ENCODE measurements at regions not wholly inside any gene's neighbourhood (a gene's known extent, or its start where the extent isn't known, plus 50 kb on each side); places are given as distances from the start of the nearest gene placed in this dataset.

DNA sequence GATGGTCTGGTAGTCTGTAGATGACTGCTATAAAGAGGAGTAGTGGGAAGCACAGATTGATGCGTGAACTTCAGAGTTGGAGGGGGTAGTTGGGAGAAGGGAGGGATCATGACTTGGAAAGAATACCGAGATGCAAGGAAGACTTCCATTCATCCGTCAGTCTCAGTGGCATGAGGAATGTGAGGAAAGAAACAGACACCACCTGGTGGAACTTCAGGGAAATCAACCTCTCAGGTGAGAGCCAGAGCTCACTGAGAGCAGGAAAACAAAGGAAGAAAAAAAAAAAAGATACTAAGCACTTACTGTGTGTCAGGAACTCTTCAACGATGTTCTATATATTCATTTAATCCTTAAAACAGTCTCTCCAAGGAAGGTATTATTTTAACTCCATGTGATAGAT lies 172.4 kb downstream of the OXSM start:
- peaks cover 0 to 4% (median 0%) of the 10 kb centered on the region in 12 donors for H3K4me1 ChIP-seq
- ATAC-seq, result no peak
- H3K4me3 ChIP-seq, result no peak overlapping the region
- H3K36me3 ChIP-seq, result no peaks in the 10 kb centered on the region
- 62 to 69% (median 66%) methylated on average over 4 of the region's 4 CpGs for WGBS, 4 donors
- H3K27me3 ChIP-seq, result no peaks in the 10 kb centered on the region
- DNase-seq, result no peak
- TF ChIP-seq, protein P1, sequence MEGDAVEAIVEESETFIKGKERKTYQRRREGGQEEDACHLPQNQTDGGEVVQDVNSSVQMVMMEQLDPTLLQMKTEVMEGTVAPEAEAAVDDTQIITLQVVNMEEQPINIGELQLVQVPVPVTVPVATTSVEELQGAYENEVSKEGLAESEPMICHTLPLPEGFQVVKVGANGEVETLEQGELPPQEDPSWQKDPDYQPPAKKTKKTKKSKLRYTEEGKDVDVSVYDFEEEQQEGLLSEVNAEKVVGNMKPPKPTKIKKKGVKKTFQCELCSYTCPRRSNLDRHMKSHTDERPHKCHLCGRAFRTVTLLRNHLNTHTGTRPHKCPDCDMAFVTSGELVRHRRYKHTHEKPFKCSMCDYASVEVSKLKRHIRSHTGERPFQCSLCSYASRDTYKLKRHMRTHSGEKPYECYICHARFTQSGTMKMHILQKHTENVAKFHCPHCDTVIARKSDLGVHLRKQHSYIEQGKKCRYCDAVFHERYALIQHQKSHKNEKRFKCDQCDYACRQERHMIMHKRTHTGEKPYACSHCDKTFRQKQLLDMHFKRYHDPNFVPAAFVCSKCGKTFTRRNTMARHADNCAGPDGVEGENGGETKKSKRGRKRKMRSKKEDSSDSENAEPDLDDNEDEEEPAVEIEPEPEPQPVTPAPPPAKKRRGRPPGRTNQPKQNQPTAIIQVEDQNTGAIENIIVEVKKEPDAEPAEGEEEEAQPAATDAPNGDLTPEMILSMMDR (IDR thresholded peaks at IDR 0.05), result no peak
- TF ChIP-seq POLR2A (IDR thresholded peaks at IDR 0.05), result no peak
- intact Hi-C loops (cut with DNase I), result no loop called here
- H3K27ac ChIP-seq, result no peak overlapping the region
- H3K9me3 ChIP-seq, result no peaks in the 10 kb centered on the region

DNA sequence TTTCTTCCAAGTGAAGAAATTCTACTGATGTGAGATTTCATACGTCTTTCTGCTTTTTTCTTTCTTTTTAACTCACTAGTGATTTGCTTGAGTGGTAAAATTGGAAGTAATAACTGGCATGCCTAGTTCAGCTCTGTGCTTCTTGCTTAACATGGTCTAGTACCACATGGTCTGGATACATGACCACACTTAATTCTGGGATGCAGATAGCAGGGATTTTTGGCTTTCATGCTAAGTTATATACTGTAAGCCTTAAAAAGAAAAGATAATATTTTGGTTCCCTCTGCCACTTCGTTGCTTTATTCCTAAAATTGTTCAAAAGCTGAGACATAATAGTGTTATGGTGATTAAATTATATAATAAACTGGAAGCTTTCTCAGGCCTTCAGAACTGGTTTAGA lies 174.3 kb downstream of the OXSM start:
- no peaks in the 10 kb centered on the region for H3K36me3 ChIP-seq
- H3K27me3 ChIP-seq, result no peaks in the 10 kb centered on the region
- peaks cover 0 to 1% (median 0%) of the 10 kb centered on the region in 12 donors for H3K9me3 ChIP-seq
- ATAC-seq (no peak), DNase-seq (no peak)
- 24 to 31% (median 27%) methylated on average over 2 of the region's 2 CpGs for WGBS, 4 donors
- H3K4me1 ChIP-seq, result no peaks in the 10 kb centered on the region
- intact Hi-C loops (cut with DNase I), result no loop called here
- TF ChIP-seq, protein P1 (IDR thresholded peaks at IDR 0.05), result no peak
- TF ChIP-seq POLR2A (IDR thresholded peaks at IDR 0.05), result no peak
- H3K4me3 ChIP-seq, result no peak overlapping the region
- no peak overlapping the region for H3K27ac ChIP-seq

DNA sequence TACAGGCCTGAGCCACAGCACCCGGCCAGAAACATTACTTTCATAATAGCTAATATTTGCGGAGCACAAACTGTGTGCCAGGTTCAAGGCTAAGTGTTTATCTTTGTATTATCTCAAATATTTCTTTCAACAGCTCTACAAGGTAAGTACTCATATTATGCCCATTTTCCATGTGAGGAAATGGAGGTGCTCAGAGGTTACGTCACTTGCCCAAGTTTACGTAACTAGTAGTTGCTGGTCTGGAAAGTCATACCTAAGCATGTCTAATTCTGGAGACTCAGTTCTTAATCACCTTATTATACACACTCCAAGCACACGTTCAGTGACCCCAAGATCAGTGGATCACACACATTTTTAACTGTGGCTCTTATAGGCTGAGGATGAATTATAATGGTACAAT lies 177.5 kb downstream of the OXSM start:
- DNase-seq (no peak), ATAC-seq (no peak)
- H3K4me1 ChIP-seq, result no peaks in the 10 kb centered on the region
- no peak overlapping the region for H3K27ac ChIP-seq
- no peak for TF ChIP-seq POLR2A (IDR thresholded peaks at IDR 0.05)
- TF ChIP-seq, protein P1 (IDR thresholded peaks at IDR 0.05), result no peak
- no peaks in the 10 kb centered on the region for H3K27me3 ChIP-seq
- intact Hi-C loops (cut with DNase I), result no loop called here
- no peaks in the 10 kb centered on the region for H3K36me3 ChIP-seq
- WGBS, 4 donors, result 92 to 97% (median 94%) methylated on average over 5 of the region's 5 CpGs
- H3K4me3 ChIP-seq, result no peak overlapping the region
- peaks cover 0 to 11% (median 0%) of the 10 kb centered on the region in 12 donors for H3K9me3 ChIP-seq

DNA sequence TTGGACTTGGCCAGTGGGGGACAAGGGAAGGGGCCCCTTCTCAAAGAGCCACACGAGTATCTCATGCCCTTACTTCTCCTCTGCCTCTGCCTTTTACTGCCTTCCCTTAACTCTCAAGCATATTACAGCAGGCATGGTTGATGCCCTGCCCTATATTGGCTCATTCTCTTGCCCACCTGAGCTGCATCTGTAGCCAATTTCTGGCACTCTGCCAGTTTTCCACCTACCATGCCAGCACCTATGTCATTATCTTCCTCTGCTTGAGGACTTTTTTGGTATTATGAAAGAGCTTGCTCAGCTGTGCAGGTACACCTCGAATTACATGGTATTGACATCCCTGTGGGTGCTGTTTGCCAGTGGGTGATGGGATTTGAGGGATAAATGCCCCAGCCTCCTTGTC lies 181.8 kb downstream of the OXSM start:
- intact Hi-C loops (cut with DNase I), result no loop called here

More for the DNA sequence above, 181.8 kb downstream of the OXSM start:
- Histone ChIP-seq H3K4me1 (no peaks in the 10 kb centered on the region), H3K27me3 (no peaks in the 10 kb centered on the region), H3K4me3 (no peak overlapping the region), H3K27ac (no peak overlapping the region), H3K9me3 (peaks cover 0 to 11% (median 0%) of the 10 kb centered on the region in 12 donors), H3K36me3 (no peaks in the 10 kb centered on the region)
- ATAC-seq (no peak), DNase-seq (no peak)
- TF ChIP-seq, protein P1 (IDR thresholded peaks at IDR 0.05), result no peak
- TF ChIP-seq POLR2A (IDR thresholded peaks at IDR 0.05), result no peak
- WGBS, 4 donors, result 63 to 91% (median 72%) methylated on average over 2 of the region's 2 CpGs
